AG10803 (cell line): ENCODE measurements at regions not wholly inside any gene's neighbourhood (a gene's known extent, or its start where the extent isn't known, plus 50 kb on each side); places are given as distances from the start of the nearest gene placed in this dataset.

Experiments used
- DNase-seq: peaks from one replicate; pipeline ENCODE4 v3.0.0; 2010; ENCODE audit warnings: low read depth
- H3K4me3 ChIP-seq: 2 replicates; pipeline ENCODE4 v1.5.1; 2011; ENCODE audit warnings: mild to moderate bottlenecking, low read length, control low read depth
- CTCF ChIP-seq: conservative IDR thresholded peaks from 2 replicates; pipeline ENCODE4 v1.5.1; 2011; ENCODE audit warnings: mild to moderate bottlenecking, low read length, control low read depth, inconsistent platforms

- DNase-seq = no peak
- no peak overlapping the region for H3K4me3 ChIP-seq
- TF ChIP-seq CTCF = no peak
Measured at GRCh38 chr10:62662486-62662885, 142.0 kb upstream of the ADO start.

GRCh38 chr10:62665771-62666170 is 138.7 kb upstream of the ADO start:
- H3K4me3 ChIP-seq = no peak overlapping the region
- DNase-seq = no peak
- TF ChIP-seq CTCF = no peak

- no peak for DNase-seq
- no peak for TF ChIP-seq CTCF
- no peak overlapping the region for H3K4me3 ChIP-seq
Measured at GRCh38 chr10:62666275-62666674, 138.2 kb upstream of the ADO start.

- DNase-seq = no peak
- no peak for TF ChIP-seq CTCF
- no peak overlapping the region for H3K4me3 ChIP-seq
Measured at GRCh38 chr10:62669341-62669740, 135.2 kb upstream of the ADO start.

GRCh38 chr10:62671104-62671503 is 133.4 kb upstream of the ADO start:
- no peak for DNase-seq
- no peak overlapping the region for H3K4me3 ChIP-seq
- no peak for TF ChIP-seq CTCF

- no peak for TF ChIP-seq CTCF
- no peak for DNase-seq
- no peak overlapping the region for H3K4me3 ChIP-seq
Measured at GRCh38 chr10:62681211-62681940, 123.1 kb upstream of the ADO start.

GRCh38 chr10:62684911-62685310 is 119.6 kb upstream of the ADO start:
- DNase-seq = no peak
- H3K4me3 ChIP-seq = no peak overlapping the region
- no peak for TF ChIP-seq CTCF
